ENCODE measurements at regions not wholly inside any gene's neighbourhood (a gene's known extent, or its start where the extent isn't known, plus 50 kb on each side); places are given as distances from the start of the nearest gene placed in this dataset.

DNA sequence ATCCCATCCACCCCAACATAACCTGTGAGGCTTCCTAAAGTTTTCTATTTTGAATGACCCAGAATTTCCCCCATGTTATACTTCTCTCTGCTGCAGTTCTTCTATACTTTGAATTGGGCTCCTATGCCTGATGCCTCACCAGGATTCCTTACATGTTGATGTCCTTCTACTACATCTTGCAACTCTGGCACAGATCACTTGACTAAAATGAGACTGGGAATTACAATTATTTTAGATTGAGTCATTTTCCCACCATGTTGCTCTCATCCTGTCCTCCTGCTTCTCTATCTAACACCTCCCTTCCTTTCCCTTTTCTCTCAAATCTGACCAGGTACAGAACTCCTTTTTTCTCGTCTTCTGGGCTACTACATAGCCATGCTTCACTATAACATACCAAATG lies 314.0 kb upstream of the KCNJ16 start:
- no peaks in the 10 kb centered on the region for H3K79me2 ChIP-seq (replicated peaks; ENCODE audit: insufficient read depth, low read length)
- H3K4me3 ChIP-seq (ENCODE audit: low read length) = no peak overlapping the region
- no peaks in the 10 kb centered on the region for H3K27me3 ChIP-seq (ENCODE audit: insufficient read depth, low read depth, low read length)
- no peaks in the 10 kb centered on the region for H3F3A ChIP-seq (ENCODE audit: insufficient read depth, low read length, poor library complexity, severe bottlenecking)
- TF ChIP-seq EP300 (conservative IDR thresholded peaks at IDR 0.05; ENCODE audit: poor library complexity, severe bottlenecking) = no peak
- no peak for TF ChIP-seq TAF1 (IDR thresholded peaks at IDR 0.05; ENCODE audit: low read depth)
- no peak for TF ChIP-seq POLR2AphosphoS5 (IDR thresholded peaks at IDR 0.05)
- TF ChIP-seq, protein P1, sequence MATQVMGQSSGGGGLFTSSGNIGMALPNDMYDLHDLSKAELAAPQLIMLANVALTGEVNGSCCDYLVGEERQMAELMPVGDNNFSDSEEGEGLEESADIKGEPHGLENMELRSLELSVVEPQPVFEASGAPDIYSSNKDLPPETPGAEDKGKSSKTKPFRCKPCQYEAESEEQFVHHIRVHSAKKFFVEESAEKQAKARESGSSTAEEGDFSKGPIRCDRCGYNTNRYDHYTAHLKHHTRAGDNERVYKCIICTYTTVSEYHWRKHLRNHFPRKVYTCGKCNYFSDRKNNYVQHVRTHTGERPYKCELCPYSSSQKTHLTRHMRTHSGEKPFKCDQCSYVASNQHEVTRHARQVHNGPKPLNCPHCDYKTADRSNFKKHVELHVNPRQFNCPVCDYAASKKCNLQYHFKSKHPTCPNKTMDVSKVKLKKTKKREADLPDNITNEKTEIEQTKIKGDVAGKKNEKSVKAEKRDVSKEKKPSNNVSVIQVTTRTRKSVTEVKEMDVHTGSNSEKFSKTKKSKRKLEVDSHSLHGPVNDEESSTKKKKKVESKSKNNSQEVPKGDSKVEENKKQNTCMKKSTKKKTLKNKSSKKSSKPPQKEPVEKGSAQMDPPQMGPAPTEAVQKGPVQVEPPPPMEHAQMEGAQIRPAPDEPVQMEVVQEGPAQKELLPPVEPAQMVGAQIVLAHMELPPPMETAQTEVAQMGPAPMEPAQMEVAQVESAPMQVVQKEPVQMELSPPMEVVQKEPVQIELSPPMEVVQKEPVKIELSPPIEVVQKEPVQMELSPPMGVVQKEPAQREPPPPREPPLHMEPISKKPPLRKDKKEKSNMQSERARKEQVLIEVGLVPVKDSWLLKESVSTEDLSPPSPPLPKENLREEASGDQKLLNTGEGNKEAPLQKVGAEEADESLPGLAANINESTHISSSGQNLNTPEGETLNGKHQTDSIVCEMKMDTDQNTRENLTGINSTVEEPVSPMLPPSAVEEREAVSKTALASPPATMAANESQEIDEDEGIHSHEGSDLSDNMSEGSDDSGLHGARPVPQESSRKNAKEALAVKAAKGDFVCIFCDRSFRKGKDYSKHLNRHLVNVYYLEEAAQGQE (IDR thresholded peaks at IDR 0.05; ENCODE audit: borderline replicate concordance) = no peak
- no peak for TF ChIP-seq SMC3 (conservative IDR thresholded peaks at IDR 0.05; ENCODE audit: poor library complexity)
- no peak for TF ChIP-seq EZH2 (IDR thresholded peaks at IDR 0.05; ENCODE audit: borderline replicate concordance, insufficient read depth, low read length, poor library complexity, severe bottlenecking)
- TF ChIP-seq RAD21 (conservative IDR thresholded peaks at IDR 0.05) = no peak
- no peak for TF ChIP-seq MXI1 (conservative IDR thresholded peaks at IDR 0.05; ENCODE audit: poor library complexity, severe bottlenecking)
- TF ChIP-seq, protein P2, sequence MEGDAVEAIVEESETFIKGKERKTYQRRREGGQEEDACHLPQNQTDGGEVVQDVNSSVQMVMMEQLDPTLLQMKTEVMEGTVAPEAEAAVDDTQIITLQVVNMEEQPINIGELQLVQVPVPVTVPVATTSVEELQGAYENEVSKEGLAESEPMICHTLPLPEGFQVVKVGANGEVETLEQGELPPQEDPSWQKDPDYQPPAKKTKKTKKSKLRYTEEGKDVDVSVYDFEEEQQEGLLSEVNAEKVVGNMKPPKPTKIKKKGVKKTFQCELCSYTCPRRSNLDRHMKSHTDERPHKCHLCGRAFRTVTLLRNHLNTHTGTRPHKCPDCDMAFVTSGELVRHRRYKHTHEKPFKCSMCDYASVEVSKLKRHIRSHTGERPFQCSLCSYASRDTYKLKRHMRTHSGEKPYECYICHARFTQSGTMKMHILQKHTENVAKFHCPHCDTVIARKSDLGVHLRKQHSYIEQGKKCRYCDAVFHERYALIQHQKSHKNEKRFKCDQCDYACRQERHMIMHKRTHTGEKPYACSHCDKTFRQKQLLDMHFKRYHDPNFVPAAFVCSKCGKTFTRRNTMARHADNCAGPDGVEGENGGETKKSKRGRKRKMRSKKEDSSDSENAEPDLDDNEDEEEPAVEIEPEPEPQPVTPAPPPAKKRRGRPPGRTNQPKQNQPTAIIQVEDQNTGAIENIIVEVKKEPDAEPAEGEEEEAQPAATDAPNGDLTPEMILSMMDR (IDR thresholded peaks at IDR 0.05; ENCODE audit: poor library complexity, severe bottlenecking) = no peak
- no peaks in the 10 kb centered on the region for H3K36me3 ChIP-seq (ENCODE audit: insufficient read depth, low read length)
- H3K4me2 ChIP-seq (ENCODE audit: low read length) = no peak overlapping the region
- H3K9me3 ChIP-seq (ENCODE audit: low read length) = no peaks in the 10 kb centered on the region
- H2AFZ ChIP-seq (ENCODE audit: low read depth, low read length) = no peak overlapping the region
- no peaks in the 10 kb centered on the region for H3K9me2 ChIP-seq (ENCODE audit: insufficient read depth, low read length)
- no peaks in the 10 kb centered on the region for H4K20me1 ChIP-seq (ENCODE audit: insufficient read depth)
- no peak overlapping the region for H3K27ac ChIP-seq (ENCODE audit: low read length)
- no peak overlapping the region for H3K9ac ChIP-seq (ENCODE audit: low read length)

DNA sequence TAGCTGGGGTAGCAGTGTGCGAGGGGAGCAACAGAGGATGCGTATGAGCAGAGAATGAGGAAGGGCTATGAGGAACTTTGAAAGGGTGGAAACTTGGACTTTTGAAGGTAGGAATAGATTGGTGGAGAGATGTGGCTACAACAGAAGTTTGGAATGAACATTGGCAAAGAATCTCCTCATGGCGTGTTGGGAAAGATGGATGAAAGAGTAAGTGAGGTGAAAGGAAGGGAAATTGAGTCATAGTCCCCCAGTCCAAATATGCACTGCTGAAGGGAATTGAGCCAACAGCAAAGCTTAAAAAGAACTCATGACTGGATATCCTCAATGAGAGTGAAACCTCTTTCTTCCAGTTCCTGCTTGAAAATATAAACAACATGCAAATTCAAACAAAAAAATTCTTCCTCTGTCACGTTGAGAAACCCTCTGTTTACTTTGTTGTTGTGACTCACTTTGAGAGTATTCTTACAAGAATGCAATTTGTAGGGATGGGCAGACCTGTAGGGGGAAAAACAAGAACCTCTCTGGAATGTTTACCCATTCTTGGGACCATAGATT lies 313.2 kb upstream of the KCNJ16 start:
- Histone ChIP-seq H4K20me1 (ENCODE audit: insufficient read depth) (no peaks in the 10 kb centered on the region), H3K9ac (ENCODE audit: low read length) (no peak overlapping the region), H3F3A (ENCODE audit: insufficient read depth, low read length, poor library complexity, severe bottlenecking) (no peaks in the 10 kb centered on the region), H3K79me2 (replicated peaks; ENCODE audit: insufficient read depth, low read length) (no peaks in the 10 kb centered on the region), H2AFZ (ENCODE audit: low read depth, low read length) (no peak overlapping the region), H3K4me3 (ENCODE audit: low read length) (no peak overlapping the region), H3K9me3 (ENCODE audit: low read length) (no peaks in the 10 kb centered on the region), H3K27ac (ENCODE audit: low read length) (no peak overlapping the region), H3K4me2 (ENCODE audit: low read length) (no peak overlapping the region), H3K27me3 (ENCODE audit: insufficient read depth, low read depth, low read length) (no peaks in the 10 kb centered on the region), H3K36me3 (ENCODE audit: insufficient read depth, low read length) (no peaks in the 10 kb centered on the region), H3K9me2 (ENCODE audit: insufficient read depth, low read length) (no peaks in the 10 kb centered on the region)
- no peak for TF ChIP-seq EP300 (conservative IDR thresholded peaks at IDR 0.05; ENCODE audit: poor library complexity, severe bottlenecking)
- TF ChIP-seq, protein P2 (IDR thresholded peaks at IDR 0.05; ENCODE audit: poor library complexity, severe bottlenecking) = no peak
- TF ChIP-seq MXI1 (conservative IDR thresholded peaks at IDR 0.05; ENCODE audit: poor library complexity, severe bottlenecking) = no peak
- no peak for TF ChIP-seq SMC3 (conservative IDR thresholded peaks at IDR 0.05; ENCODE audit: poor library complexity)
- no peak for TF ChIP-seq TAF1 (IDR thresholded peaks at IDR 0.05; ENCODE audit: low read depth)
- no peak for TF ChIP-seq RAD21 (conservative IDR thresholded peaks at IDR 0.05)
- TF ChIP-seq, protein P1 (IDR thresholded peaks at IDR 0.05; ENCODE audit: borderline replicate concordance) = no peak
- no peak for TF ChIP-seq EZH2 (IDR thresholded peaks at IDR 0.05; ENCODE audit: borderline replicate concordance, insufficient read depth, low read length, poor library complexity, severe bottlenecking)
- no peak for TF ChIP-seq POLR2AphosphoS5 (IDR thresholded peaks at IDR 0.05)
